ENCODE measurements at regions not wholly inside any gene's neighbourhood (a gene's known extent, or its start where the extent isn't known, plus 50 kb on each side); places are given as distances from the start of the nearest gene placed in this dataset.

GRCh38 chr3:117133066-117133465 is 423.5 kb downstream of the TUSC7 start:
- DNase-seq, result no peak

DNA sequence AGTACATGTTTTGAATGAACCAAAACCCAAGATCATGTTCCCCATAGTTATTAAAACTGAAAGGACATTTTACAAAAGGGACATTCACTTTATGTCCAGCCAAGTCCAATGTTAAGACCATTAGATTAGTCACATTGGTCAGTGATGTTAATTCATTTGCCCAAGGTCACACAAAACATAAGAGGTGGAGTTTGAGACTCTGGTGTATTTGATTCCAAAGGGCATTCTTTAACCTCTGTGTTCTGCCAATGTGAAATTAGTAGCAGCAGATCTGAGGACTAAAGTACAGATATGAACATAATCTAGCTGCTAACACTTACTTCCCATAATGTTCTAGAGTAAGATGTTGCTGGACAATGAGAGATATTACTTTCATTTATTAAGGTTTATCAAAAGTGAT is 425.6 kb downstream of the TUSC7 start:
- no peak for DNase-seq

DNA sequence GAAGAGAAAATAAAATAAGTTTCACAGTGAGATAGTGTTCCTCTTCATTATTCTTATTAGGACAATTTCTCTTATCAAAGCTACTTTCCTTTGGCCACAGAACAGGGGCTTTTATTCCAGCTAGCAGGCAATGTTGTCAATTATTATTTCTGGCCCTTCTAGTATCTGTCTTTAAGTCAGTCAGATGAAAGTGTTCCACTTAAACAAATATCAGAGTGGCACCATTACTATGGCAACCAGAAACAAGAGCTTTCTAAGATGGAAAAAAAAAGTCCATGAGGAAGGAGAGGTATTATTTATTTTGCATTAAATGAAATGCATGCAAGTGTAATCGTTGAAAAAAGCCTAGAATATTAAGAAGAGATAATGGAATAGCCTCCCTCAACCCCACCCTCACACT is 426.4 kb downstream of the TUSC7 start:
- DNase-seq, result no peak

- no peak for DNase-seq
Measured at GRCh38 chr3:117137065-117137464, 427.5 kb downstream of the TUSC7 start.

GRCh38 chr3:117139681-117140080 is 430.1 kb downstream of the TUSC7 start:
- no peak for DNase-seq

GRCh38 chr3:117141812-117142211 is 432.2 kb downstream of the TUSC7 start:
- DNase-seq, result no peak

GRCh38 chr3:117144853-117145252 is 435.3 kb downstream of the TUSC7 start:
- DNase-seq, result no peak

DNA sequence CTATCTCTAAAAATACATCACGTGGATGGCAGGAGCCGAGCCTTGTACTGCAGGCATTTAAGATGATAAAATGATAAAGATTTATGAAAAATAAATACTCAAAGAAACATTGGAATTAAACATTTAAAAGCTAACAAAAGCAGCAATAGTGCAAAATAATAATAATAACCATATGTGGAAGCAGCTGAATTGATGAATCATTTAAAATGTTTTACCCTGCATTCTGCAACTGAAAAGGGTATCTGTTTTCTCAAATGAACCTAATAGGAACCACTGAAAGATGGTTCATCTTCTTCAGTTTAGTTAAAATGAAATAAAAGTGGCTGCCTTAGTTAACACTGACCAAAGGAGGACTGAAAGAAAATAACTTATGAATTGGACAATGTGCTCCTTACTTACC is 436.1 kb downstream of the TUSC7 start:
- no peak for DNase-seq

DNA sequence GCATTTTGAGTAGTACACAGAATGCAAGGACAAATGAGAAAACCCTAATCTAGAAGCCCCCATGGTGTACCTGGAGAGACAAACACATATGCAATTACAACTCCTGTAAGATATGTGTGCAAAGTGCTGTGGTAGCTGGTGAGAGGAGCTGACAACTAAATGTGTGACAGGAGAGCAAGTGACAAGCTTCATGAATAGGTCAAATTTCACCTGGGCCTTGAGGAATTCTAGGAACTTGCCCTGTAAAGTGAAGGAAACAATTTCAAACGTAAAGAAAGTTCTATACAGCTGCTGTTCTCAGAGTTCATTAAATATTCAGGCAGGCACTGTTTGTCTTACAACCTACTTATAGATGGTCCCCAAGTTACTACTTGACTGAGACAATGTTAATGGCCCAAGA is 437.0 kb downstream of the TUSC7 start:
- DNase-seq, result no peak

DNA sequence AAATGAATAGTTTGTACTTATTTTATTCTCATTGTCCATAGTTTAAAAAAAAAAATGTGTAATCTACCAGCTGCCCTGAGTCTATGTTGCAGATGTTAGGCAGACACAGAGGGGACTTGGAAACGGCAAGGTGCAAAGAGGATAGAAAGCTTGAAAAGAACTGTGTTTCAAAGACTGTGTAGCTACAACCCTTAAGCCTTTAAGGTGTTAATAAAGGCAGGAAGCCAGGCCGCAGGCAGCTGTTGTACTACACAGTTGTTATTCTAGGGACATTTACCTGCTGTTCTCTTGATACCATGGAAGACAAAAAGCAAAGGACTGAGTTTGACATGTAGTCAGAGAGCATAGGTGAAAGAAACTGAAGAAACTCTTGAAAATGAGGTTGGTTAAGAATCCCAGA is 440.0 kb downstream of the TUSC7 start:
- no peak for DNase-seq

DNA sequence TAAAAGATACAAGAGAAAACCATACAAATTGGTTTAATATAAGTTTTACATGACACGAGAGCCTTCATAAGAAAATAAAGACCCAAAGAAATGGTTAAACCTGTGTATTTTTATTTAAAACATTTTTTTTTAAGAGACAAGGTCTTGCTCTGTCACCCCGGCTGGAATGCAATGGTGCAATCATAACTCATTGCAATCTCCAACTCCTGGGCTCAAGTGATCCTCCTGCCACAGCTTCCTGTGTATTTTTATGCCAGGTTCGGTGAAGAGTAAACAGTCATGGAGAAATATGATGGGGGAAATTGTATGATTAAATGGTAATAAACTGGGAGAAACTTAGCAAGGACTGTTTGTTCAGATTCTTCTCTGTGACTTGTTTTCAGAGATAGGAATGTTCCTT is 441.0 kb downstream of the TUSC7 start:
- no peak for DNase-seq

DNA sequence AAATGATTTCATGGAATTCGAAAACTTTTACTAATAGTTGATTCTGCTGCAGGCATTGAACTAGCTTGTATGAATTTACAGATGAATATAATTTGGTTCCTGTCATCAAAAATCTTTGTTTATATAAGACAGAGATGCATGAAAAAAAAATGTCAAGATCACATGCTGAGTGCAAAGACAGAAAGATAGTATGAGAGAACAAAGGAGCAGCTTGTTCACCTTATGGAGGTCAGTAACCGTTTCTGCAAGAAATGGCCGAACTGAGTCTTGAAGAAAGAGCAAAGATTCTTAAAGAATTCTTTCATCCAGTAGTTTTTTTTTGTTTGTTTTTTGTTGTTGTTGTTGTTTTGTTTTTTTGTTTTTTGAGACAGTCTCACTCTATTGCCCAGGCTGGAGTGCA is 450.6 kb downstream of the TUSC7 start:
- DNase-seq, result no peak

- no peak for DNase-seq
Measured at GRCh38 chr3:117161816-117162215, 452.2 kb downstream of the TUSC7 start.

- DNase-seq, result no peak
Measured at GRCh38 chr3:117165176-117165575, 455.6 kb downstream of the TUSC7 start.

- no peak for DNase-seq
Measured at GRCh38 chr3:117165601-117166051, 456.0 kb downstream of the TUSC7 start.

- no peak for DNase-seq
Measured at GRCh38 chr3:117168896-117169295, 459.3 kb downstream of the TUSC7 start.

- DNase-seq, result no peak
Measured at GRCh38 chr3:117170094-117170493, 460.5 kb downstream of the TUSC7 start.

GRCh38 chr3:117171124-117171523 is 461.5 kb downstream of the TUSC7 start:
- DNase-seq, result no peak

DNA sequence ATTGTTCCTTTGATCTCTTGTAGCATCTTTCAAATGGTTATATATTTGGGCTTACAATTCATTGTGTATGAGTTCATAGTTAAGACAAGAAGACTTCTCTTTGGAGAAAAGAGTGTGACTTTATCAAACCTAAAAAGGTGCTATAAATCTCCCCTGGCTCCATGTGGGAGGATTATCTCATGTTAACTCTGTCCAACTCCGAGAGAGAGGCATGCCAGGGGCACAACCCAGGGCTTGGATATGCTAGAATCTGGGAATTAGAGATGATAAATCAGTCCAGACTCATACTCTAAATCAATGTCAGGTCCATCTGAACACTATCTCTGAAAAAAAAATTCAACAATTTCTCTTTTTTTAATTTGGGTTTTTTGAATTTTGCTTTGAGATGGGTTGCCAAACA is 462.8 kb downstream of the TUSC7 start:
- no peak for DNase-seq

- no peak for DNase-seq
Measured at GRCh38 chr3:117181222-117181621, 471.6 kb downstream of the TUSC7 start.

DNA sequence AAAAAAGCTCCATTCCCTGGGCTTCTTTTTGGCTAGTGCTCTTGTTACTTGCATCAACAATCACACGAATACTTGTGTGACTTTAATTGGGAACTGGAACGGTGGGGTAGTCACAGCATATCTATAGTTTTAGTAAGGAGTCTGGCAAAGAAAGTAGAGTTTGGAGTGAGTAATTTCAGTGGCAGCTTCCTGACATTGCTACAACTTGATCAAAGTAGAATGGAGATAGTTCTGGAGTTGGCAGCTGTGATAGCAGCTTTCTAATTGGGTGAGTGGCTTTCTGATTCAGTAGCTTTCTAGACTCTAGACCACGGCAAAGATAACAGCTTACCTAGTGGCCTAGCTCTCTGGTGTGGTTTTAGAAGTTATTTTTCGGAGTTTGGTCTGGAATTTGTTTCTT is 475.0 kb downstream of the TUSC7 start:
- no peak for DNase-seq

DNA sequence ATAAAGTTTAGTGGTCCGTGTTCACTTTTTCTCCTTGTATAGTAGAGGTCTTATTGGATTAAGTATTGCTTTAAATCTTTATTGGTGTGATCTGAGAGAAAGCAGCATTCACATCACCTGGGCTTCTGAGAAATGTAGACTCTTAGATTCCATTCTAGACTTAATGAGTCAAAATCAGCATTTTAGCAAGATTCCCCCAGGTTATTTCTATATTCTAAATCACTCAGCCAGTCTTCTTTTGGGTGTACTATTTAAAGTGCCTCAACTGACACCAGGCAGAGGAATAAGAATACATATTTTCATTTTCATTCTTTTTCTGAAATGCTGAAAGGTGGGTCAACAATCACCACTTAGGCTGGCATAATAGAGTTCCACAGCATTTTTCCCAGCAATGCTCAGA is 481.7 kb downstream of the TUSC7 start:
- DNase-seq, result no peak

DNA sequence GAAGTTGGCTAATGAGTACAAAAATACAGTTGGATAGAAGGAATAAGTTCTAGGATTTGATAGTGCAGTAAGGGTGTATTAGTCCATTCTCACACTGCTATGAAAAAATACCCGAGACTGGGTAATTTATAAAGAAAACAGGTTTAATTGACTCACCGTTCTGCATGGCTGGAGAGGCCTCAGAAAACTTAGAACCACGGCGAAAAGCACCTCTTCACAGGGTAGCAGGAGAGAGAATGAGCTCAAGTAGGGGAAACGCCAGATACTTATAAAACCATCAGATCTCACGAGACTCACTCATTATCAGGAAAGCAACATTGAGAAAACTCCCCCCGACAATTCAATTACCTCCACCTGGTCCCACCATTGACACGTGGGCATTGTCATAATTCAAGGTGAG is 483.3 kb downstream of the TUSC7 start:
- no peak for DNase-seq

- DNase-seq, result no peak
Measured at GRCh38 chr3:117193390-117193789, 483.8 kb downstream of the TUSC7 start.

GRCh38 chr3:117195034-117195433 is 485.5 kb downstream of the TUSC7 start:
- DNase-seq, result no peak

DNA sequence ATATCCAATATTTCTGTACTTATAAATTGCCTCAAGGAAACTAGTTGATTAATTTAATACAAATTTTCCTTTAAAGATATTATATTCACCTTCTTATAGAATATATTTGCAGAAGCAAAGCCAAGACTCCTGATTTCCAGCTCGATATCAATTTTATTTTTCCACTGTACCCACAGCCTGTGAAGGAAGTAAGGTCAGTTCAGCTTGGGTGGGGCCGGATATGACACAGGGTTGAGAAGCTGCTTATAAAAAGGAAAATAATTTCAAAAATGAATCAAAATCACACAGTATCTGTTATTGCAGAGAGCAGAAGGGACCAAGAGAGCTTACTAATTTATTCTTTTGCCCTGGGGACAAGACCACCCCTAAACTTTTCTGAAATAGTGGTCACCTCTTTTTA is 491.4 kb downstream of the TUSC7 start:
- no peak for DNase-seq
